Parathyroid adenoma (tissue), 2 donors: ENCODE measurements at regions not wholly inside any gene's neighbourhood (a gene's known extent, or its start where the extent isn't known, plus 50 kb on each side); places are given as distances from the start of the nearest gene placed in this dataset.

Source experiments
- H2AFZ ChIP-seq: fragments of 300-600 bp; sonication (generic); one replicate; pipeline ENCODE4 v1.7.0; 2017; ENCODE audit warnings: antibody characterized with exemption, mild to moderate bottlenecking
- H3K27ac ChIP-seq: fragments of 300-600 bp; sonication (generic); one replicate; pipeline ENCODE4 v1.7.0; 2017
- H3K27me3 ChIP-seq: fragments of 300-600 bp; sonication (generic); one replicate; pipeline ENCODE4 v1.7.0; 2017; ENCODE audit warnings: low read length; ENCODE audit not compliant: control insufficient read depth, insufficient read depth
- H3K36me3 ChIP-seq: fragments of 300-600 bp; sonication (generic); one replicate; pipeline ENCODE4 v1.7.0; 2017; ENCODE audit warnings: low read length; ENCODE audit not compliant: control insufficient read depth, insufficient read depth
- H3K4me1 ChIP-seq: fragments of 300-600 bp; sonication (generic); one replicate; pipeline ENCODE4 v1.7.0; 2017; ENCODE audit warnings: control low read depth
- H3K4me2 ChIP-seq: fragments of 300-600 bp; sonication (generic); one replicate; pipeline ENCODE4 v1.7.0; 2017; ENCODE audit warnings: low read length
- H3K4me3 ChIP-seq: fragments of 300-600 bp; sonication (generic); one replicate; pipeline ENCODE4 v1.7.0; 2017; ENCODE audit warnings: low read depth, low read length
- H3K79me2 ChIP-seq: fragments of 300-600 bp; sonication (generic); one replicate; pipeline ENCODE4 v1.7.0; 2017; ENCODE audit warnings: control low read depth
- H3K9ac ChIP-seq: fragments of 300-600 bp; sonication (generic); one replicate; pipeline ENCODE4 v1.7.0; 2017; ENCODE audit warnings: mild to moderate bottlenecking
- H3K9me3 ChIP-seq: fragments of 300-600 bp; sonication (generic); one replicate; pipeline ENCODE4 v1.7.0; 2017; ENCODE audit warnings: low read length; ENCODE audit not compliant: control insufficient read depth
- CTCF ChIP-seq: fragments of 300-600 bp; sonication (generic); IDR thresholded peaks from one replicate; pipeline ENCODE4 v1.7.0; 2017; ENCODE audit warnings: antibody characterized with exemption, mild to moderate bottlenecking
- donor health status: primary hyperparathyroidism.

GRCh38 chr6:142676027-142676443, 268.9 kb downstream of the HIVEP2 start:
- Histone ChIP-seq H3K4me3 (no peak overlapping the region), H3K4me2 (no peak overlapping the region), H2AFZ (no peak overlapping the region), H3K9me3 (no peaks in the 10 kb centered on the region), H3K9ac (no peak overlapping the region), H3K27ac (no peak overlapping the region), H3K36me3 (no peaks in the 10 kb centered on the region), H3K79me2 (no peaks in the 10 kb centered on the region), H3K27me3 (no peaks in the 10 kb centered on the region), H3K4me1 (no peaks in the 10 kb centered on the region)
- TF ChIP-seq CTCF = no peak

DNA sequence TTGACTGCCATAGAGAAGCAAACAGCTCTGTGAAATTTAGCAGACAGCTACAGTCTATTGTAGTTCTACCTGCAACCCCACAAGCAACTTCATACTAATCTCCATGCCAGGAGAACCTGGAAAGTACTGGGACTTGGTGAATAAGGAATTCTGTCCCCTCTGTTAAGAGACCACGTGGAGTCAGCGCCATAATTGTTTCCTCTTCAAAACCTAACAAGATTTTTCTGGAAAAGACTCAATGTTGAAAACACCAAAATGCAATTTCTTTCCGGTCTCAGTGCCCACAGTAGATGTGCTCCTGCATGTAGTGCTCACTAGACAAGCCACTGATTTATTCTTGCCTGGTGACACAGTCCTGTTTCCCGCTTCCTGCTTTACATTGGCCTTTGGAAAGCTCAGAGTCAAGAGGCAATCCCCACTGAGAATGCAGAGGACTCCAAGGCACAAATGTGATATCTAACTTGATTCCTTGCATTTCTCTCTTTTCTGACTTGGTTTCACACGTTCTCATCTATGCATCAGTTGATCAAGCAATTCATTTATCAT, 268.3 kb downstream of the HIVEP2 start:
- H3K9me3 ChIP-seq = no peaks in the 10 kb centered on the region
- no peak overlapping the region for H2AFZ ChIP-seq
- H3K4me3 ChIP-seq = no peak overlapping the region
- H3K27me3 ChIP-seq = no peaks in the 10 kb centered on the region
- no peaks in the 10 kb centered on the region for H3K79me2 ChIP-seq
- no peak overlapping the region for H3K9ac ChIP-seq
- TF ChIP-seq CTCF = no peak
- no peaks in the 10 kb centered on the region for H3K4me1 ChIP-seq
- no peak overlapping the region for H3K4me2 ChIP-seq
- no peak overlapping the region for H3K27ac ChIP-seq
- no peaks in the 10 kb centered on the region for H3K36me3 ChIP-seq

DNA sequence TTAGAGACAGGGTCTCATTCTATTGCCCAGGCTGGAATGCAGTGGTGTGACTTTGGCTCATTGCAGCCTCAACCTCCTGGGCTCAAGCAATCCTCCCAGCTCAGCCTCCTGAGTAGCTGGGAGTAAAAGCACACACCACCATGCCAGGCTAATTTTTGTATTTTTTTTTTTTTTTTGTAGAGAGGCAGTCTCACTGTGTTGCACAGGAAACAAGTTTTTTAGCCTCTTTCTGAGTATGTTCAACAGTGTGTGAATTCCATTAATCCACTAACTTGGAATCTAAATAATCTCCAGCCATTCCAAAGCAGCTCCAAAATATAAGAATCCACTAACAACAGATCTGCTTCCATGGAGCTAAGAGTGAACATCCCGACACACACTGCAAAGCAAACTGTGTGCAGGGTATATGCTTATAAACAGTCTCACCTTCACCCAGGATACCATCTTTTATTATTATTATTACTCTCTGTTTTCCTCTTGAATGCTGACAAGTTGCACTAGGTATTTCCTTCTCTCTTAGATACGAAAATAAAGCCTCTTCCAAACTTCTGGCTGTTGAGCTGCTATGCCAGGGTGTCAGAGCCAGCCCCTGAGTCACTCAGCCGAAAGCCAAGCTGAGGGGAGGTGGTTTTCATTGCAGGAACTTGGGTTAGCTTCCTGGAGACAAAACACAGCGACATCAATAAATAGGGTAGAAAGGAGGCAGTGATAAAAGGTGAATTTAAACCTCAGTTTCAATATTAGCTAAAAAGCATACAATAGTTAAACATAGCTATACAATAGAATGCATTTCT, 264.9 kb downstream of the HIVEP2 start:
- TF ChIP-seq CTCF = no peak
- H3K9ac ChIP-seq = no peak overlapping the region
- no peaks in the 10 kb centered on the region for H3K27me3 ChIP-seq
- H3K4me3 ChIP-seq = no peak overlapping the region
- H3K36me3 ChIP-seq = no peaks in the 10 kb centered on the region
- no peak overlapping the region for H2AFZ ChIP-seq
- H3K9me3 ChIP-seq = no peaks in the 10 kb centered on the region
- no peaks in the 10 kb centered on the region for H3K4me1 ChIP-seq
- H3K79me2 ChIP-seq = no peaks in the 10 kb centered on the region
- no peak overlapping the region for H3K4me2 ChIP-seq
- H3K27ac ChIP-seq = no peak overlapping the region

GRCh38 chr6:142681099-142681498, 263.9 kb downstream of the HIVEP2 start:
- H3K4me1 ChIP-seq = no peaks in the 10 kb centered on the region
- no peak overlapping the region for H3K9ac ChIP-seq
- H3K36me3 ChIP-seq = no peaks in the 10 kb centered on the region
- H2AFZ ChIP-seq = no peak overlapping the region
- no peaks in the 10 kb centered on the region for H3K9me3 ChIP-seq
- TF ChIP-seq CTCF = no peak
- no peak overlapping the region for H3K4me2 ChIP-seq
- H3K79me2 ChIP-seq = no peaks in the 10 kb centered on the region
- no peaks in the 10 kb centered on the region for H3K27me3 ChIP-seq
- H3K4me3 ChIP-seq = no peak overlapping the region
- H3K27ac ChIP-seq = no peak overlapping the region

- no peaks in the 10 kb centered on the region for H3K27me3 ChIP-seq
- H3K36me3 ChIP-seq = no peaks in the 10 kb centered on the region
- H3K4me3 ChIP-seq = no peak overlapping the region
- no peak overlapping the region for H3K4me2 ChIP-seq
- no peak overlapping the region for H2AFZ ChIP-seq
- no peak for TF ChIP-seq CTCF
- no peak overlapping the region for H3K27ac ChIP-seq
- no peak overlapping the region for H3K9ac ChIP-seq
- H3K79me2 ChIP-seq = no peaks in the 10 kb centered on the region
- H3K9me3 ChIP-seq = no peaks in the 10 kb centered on the region
- no peaks in the 10 kb centered on the region for H3K4me1 ChIP-seq
These were observed 262.0 kb downstream of the HIVEP2 start for GRCh38 chr6:142682985-142683384.
